Esophagus squamous epithelium (tissue), 5 donors: ENCODE measurements at regions not wholly inside any gene's neighbourhood (a gene's known extent, or its start where the extent isn't known, plus 50 kb on each side); places are given as distances from the start of the nearest gene placed in this dataset.
A peak's percentile ranks its signal among the peaks of the same experiment; 100 is the strongest.

Experiments used
- DNase-seq: peaks from one replicate; lab custom pipeline; 2025; lab: John Stamatoyannopoulos, UW
- H3K27ac ChIP-seq, 4 donors: fragments of 200-600 bp; sonication (generic); one replicate each; pipeline ENCODE4 v1.5.1; 2016 to 2019; ENCODE audit warnings: mild to moderate bottlenecking in 1 of 4
- H3K27me3 ChIP-seq, 4 donors: fragments of 200-600 bp; sonication (generic); 1 replicate in 3 of 4; 2 replicates in 1 of 4; pipeline versions ENCODE4 v1.5.1 to v1.6.0; 2017 to 2021; ENCODE audit warnings: antibody characterized with exemption in 1 of 4
- H3K36me3 ChIP-seq, 3 donors: fragments of 200-600 bp; sonication (generic); one replicate each; pipeline ENCODE4 v1.5.1; 2016 to 2019
- H3K4me1 ChIP-seq, 3 donors: fragments of 200-600 bp; sonication (generic); one replicate each; pipeline ENCODE4 v1.5.1; 2017 to 2019
- H3K4me3 ChIP-seq, 4 donors: fragments of 200-600 bp; sonication (generic); 1 replicate in 3 of 4; 2 replicates in 1 of 4; pipeline ENCODE4 v1.5.1; 2016 to 2019; ENCODE audit warnings: mild to moderate bottlenecking in 2 of 4, moderate library complexity in 1 of 4
- H3K9me3 ChIP-seq, 3 donors: fragments of 200-600 bp; sonication (generic); one replicate each; pipeline ENCODE4 v1.5.1; 2016 to 2019
- CTCF ChIP-seq, 6 experiments: fragments of 450-650 bp in 4 of 6; fragments of 200-600 bp in 2 of 6; sonication (generic) in 2 of 6; IDR thresholded peaks; one replicate each; pipeline ENCODE4 v1.5.1; 2016 to 2019; ENCODE audit warnings: antibody characterized with exemption in 6 of 6, mild to moderate bottlenecking in 4 of 6, moderate library complexity in 4 of 6
- POLR2A ChIP-seq, 4 donors: fragments of 450-650 bp; IDR thresholded peaks; one replicate each; pipeline ENCODE4 v1.6.1; 2017; ENCODE audit warnings: antibody characterized with exemption in 4 of 4, mild to moderate bottlenecking in 4 of 4, moderate library complexity in 3 of 4
- WGBS, 2 donors: methylation state at CpG; one replicate each; pipeline ENCODE4 v1.1.5; 2018; 5-methylcytosine and 5-hydroxymethylcytosine counted together
- intact Hi-C: fragments of 100-400 bp; cut with DNase I; formaldehyde crosslinking; loops from one replicate; pipeline ENCODE4 v1.15.0; 2022
- donor health status: DM: yes; HTN: yes; CAD: no.

- intact Hi-C loops = no loop called here
- Histone ChIP-seq H3K4me1 (no peaks in the 10 kb centered on the region), H3K4me3 (no peak overlapping the region), H3K36me3 (no peaks in the 10 kb centered on the region), H3K27me3 (no peaks in the 10 kb centered on the region), H3K9me3 (no peaks in the 10 kb centered on the region), H3K27ac (no peak overlapping the region)
- no peak for TF ChIP-seq CTCF (IDR thresholded peaks at IDR 0.05)
- TF ChIP-seq POLR2A (IDR thresholded peaks at IDR 0.05) = no peak
- DNase-seq = no peak
Measured at GRCh38 chr5:106481374-106481773, 1189.4 kb downstream of the EFNA5 start.

GRCh38 chr5:106476630-106477029 is 1194.1 kb downstream of the EFNA5 start:
- TF ChIP-seq POLR2A (IDR thresholded peaks at IDR 0.05) = no peak
- no peak for TF ChIP-seq CTCF (IDR thresholded peaks at IDR 0.05)
- Histone ChIP-seq H3K4me1 (no peaks in the 10 kb centered on the region), H3K4me3 (no peak overlapping the region), H3K9me3 (no peaks in the 10 kb centered on the region), H3K27ac (no peak overlapping the region), H3K36me3 (no peaks in the 10 kb centered on the region), H3K27me3 (no peaks in the 10 kb centered on the region)
- intact Hi-C loops = no loop called here
- no peak for DNase-seq
- WGBS, 2 donors = 73 to 78% methylated on average over 4 of the region's 4 CpGs

- TF ChIP-seq POLR2A (IDR thresholded peaks at IDR 0.05) = no peak
- no peak for TF ChIP-seq CTCF (IDR thresholded peaks at IDR 0.05)
- intact Hi-C loops = no loop called here
- no peaks in the 10 kb centered on the region for H3K36me3 ChIP-seq
- no peak overlapping the region for H3K4me3 ChIP-seq
- DNase-seq = no peak
- H3K27me3 ChIP-seq = no peaks in the 10 kb centered on the region
- H3K27ac ChIP-seq = no peak overlapping the region
- no peaks in the 10 kb centered on the region for H3K4me1 ChIP-seq
- H3K9me3 ChIP-seq = no peaks in the 10 kb centered on the region
Measured at GRCh38 chr5:106474066-106474465, 1196.7 kb downstream of the EFNA5 start.

DNA sequence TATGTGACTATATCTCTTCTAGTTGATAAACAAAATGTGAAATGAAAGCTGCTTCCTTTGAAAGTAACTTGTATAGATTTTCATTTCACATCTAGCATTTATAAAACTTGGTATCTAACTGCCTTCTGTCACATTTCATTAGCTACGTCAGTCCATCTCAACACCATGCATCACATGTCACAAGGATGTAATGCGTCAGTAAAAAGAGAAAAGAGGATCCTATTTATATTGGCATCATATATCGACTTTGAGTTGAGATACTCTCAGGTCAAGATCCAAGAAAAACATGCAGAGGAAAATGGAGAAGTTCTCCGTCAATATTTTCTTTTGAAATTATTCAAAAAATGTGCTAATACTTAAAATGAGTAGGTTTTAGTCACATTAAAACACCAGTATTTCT is 1211.2 kb downstream of the EFNA5 start:
- Histone ChIP-seq H3K27me3 (no peaks in the 10 kb centered on the region), H3K4me1 (no peaks in the 10 kb centered on the region), H3K9me3 (no peaks in the 10 kb centered on the region), H3K36me3 (no peaks in the 10 kb centered on the region), H3K27ac (no peak overlapping the region), H3K4me3 (no peak overlapping the region)
- 75 to 86% methylated on average over 4 of the region's 4 CpGs for WGBS, 2 donors
- intact Hi-C loops = no loop called here
- TF ChIP-seq CTCF (IDR thresholded peaks at IDR 0.05) (no peak), POLR2A (IDR thresholded peaks at IDR 0.05) (no peak)
- DNase-seq = no peak

DNA sequence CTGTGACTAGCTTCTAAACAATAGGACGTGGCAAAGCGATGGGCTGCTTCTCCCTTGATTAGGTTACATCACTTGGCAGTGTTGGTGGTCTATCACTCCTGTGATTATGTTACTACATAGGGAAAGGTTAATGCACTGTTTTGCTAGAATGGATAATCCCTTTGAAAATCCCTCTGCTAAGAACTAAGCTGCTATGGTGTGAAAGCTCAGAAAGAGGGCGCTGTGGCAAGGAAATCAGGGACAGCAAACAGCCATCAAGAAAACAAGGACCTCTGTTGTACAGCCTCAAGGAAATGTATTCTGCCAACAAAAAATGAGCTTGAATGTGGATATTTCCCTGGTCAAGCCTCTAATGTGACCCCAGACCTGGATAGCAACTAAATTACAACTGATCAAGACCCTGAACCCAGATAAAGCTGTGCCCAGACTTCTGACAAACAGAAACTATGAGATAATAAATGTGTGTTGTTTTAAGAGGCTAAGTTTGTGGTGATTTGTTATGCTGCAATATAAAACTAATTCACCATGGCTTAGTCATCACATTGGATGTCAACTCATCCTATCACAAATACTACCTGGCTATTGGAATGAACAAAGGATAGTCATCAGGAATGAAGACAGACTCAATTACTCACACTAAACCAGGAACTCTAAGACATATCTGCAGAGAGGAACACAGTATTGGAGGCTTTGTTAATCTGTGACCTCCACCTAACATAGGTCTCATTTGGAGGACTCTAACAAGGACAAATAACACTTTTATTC is 1215.9 kb downstream of the EFNA5 start:
- WGBS, 2 donors = 45 to 53% methylated on average over 3 of the region's 3 CpGs
- DNase-seq = no peak
- Histone ChIP-seq H3K27me3 (no peaks in the 10 kb centered on the region), H3K9me3 (no peaks in the 10 kb centered on the region), H3K4me1 (no peaks in the 10 kb centered on the region), H3K27ac (no peak overlapping the region), H3K36me3 (no peaks in the 10 kb centered on the region), H3K4me3 (no peak overlapping the region)
- intact Hi-C loops = no loop called here
- TF ChIP-seq POLR2A (IDR thresholded peaks at IDR 0.05) (no peak), CTCF (IDR thresholded peaks at IDR 0.05) (peak in 1 of 6 experiments; percentile 29)
